Fibroblast of lung (primary cell): ENCODE measurements at regions not wholly inside any gene's neighbourhood (a gene's known extent, or its start where the extent isn't known, plus 50 kb on each side); places are given as distances from the start of the nearest gene placed in this dataset.
"Not testable (repeated sequence)": the region's sequence is repeated elsewhere in the genome, so short reads cannot be mapped to it uniquely, and the experiment has no call there.

Source experiments
- CTCF ChIP-seq, 2 donors: IDR thresholded peaks in 1 of 2; conservative IDR thresholded peaks in 1 of 2; 1 replicate in 1 of 2; 2 replicates in 1 of 2; pipeline ENCODE4 v1.5.1; 2011 to 2012; ENCODE audit warnings: low read length in 2 of 2, control low read depth in 1 of 2, inconsistent platforms in 1 of 2, low read depth in 1 of 2, mild to moderate bottlenecking in 1 of 2
- EZH2 ChIP-seq: IDR thresholded peaks from 2 replicates; pipeline ENCODE4 v1.5.1; 2012; ENCODE audit warnings: low read length, control low read depth, mild to moderate bottlenecking; ENCODE audit errors: missing control alignments

- TF ChIP-seq CTCF (conservative IDR thresholded peaks at IDR 0.05 in 1 of 2, IDR thresholded peaks at IDR 0.05 in 1 of 2; ENCODE audit: low read depth in 1 of 2, low read length in 2 of 2); EZH2: not testable (repeated sequence)
Observed at GRCh38 chrX:80508083-80508482, 87.8 kb downstream of the TENT5D start.
